ENCODE measurements at regions not wholly inside any gene's neighbourhood (a gene's known extent, or its start where the extent isn't known, plus 50 kb on each side); places are given as distances from the start of the nearest gene placed in this dataset.
"Not testable (repeated sequence)": the region's sequence is repeated elsewhere in the genome, so short reads cannot be mapped to it uniquely, and the experiment has no call there.

DNA sequence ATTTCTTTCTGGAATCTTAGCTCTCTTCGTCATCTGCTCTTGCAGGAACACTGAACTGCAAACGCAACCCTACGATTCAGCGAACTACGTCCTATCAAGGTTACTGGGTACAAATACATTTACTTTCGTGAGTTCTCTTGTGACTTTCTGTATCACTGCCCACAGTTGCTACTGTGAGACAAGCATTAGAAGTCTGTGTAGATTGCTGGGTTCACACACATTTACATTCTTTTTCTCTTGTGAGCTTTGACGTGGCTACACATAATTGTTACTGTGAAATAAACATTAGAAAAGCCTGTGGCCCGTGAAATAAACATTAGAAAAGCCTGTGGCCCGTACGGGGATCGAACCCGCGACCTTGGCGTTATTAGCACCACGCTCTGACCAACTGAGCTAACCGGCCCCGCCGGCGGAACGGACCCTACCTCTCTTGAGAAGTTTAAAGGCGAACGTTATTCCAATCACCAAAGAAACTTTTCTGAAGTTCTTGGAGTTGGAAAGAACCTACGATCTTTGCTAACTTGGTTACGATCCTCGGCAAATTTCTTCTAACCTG, 61.2 kb upstream of the ZNF322 start:
- DNase-seq: not testable (repeated sequence)

DNA sequence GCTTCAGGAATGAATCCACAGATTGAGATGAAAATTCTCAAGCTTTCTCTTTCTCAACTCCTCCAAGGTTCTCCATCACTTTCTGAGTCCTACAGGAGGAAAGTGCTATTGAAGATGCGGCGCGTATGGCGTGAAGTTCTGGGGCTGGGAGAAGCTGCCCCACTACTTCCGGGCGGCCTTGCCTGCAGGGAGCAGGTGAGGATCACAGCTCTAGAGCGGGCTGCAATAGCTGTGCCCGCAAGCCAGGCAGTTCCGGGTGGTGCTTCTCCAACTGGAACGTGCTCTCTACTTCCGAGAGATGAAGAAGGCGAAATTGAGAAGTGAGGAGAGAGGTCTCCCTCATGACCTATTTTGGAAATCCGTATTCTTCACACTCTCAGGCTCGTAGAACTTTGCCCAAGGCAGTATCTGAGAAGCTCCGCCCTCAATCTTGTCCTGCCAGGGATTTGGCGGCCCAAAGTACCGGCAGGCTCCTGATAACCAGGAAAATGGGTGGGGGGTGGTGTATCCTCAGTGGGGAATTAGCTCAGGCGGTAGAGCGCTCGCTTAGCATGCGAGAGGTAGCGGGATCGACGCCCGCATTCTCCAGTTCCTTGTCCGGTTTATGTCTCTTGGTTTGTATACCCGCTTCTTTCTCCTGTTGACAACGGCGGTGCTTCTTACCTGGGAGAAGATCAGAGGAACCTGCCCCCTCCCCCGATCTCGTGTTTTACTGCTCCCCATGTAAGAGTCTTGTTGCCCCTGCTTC, 70.6 kb upstream of the ZNF322 start:
- not testable (repeated sequence) for DNase-seq

DNA sequence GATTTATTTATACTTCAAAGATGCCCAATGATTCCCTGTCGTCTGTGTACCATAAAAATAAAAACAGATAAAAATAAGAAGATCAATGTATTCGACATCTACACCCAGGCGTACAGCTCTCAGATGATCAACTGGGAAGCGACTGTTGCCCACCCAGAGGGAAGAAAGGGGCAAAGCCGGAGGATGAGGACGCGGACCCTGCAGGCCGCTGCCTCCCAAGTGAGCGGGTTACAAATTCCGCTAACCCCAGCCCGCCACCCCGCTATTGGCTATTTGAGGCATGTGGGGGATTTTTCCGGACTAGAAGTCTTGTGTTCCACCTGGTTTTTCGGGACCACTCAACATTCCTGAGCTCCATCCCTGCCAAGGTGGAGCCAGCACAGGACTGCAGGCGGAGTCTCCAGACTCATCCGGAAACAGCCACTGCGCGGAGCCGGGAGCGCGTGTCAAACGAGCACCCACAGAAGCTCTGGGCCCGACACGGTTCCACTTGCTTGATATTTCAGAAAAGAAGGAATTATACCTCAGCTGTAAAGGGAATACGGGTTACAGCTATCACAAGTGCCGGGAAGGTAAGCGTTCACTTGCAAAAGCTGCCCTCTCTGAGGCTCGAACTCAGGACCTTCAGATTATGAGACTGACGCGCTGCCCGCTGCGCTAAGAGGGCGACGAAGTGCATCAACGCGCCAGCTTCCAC, 75.4 kb upstream of the ZNF322 start:
- DNase-seq: not testable (repeated sequence)

DNA sequence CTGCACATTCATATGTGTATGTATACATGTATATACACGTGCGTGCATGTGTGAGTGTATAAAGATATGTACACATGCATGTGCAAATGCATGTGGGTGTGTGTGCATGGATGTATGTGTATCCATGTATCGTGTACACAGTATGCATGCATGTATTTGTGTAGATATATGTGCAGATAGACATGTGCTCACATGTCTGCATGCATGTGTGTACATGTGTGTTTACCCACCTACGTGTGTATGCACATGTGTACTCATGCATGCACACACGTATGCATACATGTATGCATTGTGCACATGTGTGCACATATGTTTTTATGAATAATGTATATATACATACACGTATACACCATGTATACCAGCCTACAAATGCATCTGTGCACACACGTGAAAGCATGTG, 80.3 kb upstream of the ZNF322 start:
- DNase-seq: peak in 1 of 4 experiments; percentile 0

DNA sequence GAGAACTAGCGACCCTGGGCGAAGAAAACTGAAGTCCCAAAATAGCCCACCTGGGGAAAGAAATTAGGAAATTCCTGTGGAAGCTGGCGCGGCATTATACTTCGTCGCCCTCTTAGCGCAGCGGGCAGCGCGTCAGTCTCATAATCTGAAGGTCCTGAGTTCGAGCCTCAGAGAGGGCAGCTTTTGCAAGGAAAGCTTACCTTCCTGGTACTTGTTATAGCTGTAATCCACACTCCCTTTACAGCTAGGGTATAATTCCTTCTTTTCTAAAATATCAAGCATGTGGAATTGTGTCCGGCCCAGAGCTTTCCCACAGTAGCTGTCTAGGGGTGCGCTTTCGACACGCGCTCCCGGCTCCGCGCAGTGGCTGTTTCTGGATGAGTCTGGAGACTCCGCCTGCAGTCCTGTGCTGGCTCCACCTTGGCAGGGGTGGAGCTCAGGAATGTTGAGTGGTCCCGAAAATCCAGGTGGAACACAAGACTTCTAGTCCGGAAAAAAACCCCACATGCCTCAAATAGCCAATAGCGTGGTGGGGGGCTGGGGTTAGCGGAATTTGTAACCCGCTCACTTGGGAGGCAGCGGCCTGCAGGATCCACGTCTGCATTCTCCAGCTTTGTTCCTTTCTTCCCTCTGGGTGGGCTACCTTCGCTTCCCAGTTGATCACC, 83.7 kb upstream of the ZNF322 start:
- DNase-seq: peak in 1 of 4 experiments; percentile 0

DNA sequence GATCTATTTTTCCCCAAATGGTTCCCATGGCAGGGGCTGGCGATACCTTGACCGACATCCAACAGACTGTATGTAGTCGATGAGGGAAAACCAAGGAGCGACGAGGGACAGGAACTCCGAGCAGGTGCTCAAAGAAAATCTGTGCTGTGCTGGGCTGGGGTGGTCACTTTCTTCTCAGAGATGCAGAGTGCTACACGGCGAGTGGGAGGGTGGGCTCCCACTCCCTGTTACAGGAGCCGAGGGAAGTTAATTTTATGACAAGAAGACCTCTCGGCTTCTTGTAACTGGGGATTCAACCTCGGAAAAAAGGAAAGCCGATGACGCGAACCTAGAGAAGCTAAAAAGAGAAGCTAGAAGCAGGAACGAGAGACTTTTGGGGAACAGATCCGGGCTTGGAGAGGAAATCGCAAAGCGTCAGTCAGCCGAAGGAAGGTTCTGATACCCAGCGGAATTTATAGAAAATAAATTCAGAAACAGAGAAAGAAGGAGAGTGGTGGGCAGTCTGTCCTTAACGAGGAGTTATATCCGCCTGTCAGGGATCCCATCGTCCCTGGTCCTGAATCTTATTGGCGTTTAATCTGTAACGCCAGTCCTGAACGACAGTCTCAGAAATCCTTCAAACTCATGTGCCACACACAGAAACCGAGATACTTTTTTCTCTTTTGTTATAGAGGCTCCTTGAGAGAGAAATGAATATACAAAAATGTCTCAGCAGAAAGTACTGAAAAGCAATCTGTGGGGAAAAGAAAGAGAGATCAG, 84.6 kb upstream of the ZNF322 start:
- DNase-seq: peak in 3 of 4 experiments; percentile 0 to 23 (median 11)

DNA sequence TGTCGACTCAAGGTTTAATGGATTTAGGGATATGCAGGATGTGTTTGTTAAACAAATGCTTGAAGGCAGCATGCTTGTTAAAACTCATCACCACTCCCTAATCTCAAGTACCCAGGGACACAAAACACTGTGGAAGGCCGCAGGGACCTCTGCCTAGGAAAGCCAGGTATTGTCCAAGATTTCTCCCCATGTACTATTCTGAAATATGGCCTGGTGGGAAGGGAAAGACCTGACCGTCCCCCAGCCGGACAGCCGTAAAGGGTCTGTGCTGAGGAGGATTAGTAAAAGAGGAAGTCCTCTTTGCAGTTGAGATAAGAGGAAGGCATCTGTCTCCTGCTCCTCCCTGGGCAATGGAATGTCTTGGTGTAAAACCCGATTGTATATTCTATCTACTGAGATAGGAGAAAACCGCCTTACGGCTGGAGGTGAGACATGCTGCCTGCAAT, 85.3 kb upstream of the ZNF322 start:
- peak in 1 of 4 experiments; percentile 0 for DNase-seq

DNA sequence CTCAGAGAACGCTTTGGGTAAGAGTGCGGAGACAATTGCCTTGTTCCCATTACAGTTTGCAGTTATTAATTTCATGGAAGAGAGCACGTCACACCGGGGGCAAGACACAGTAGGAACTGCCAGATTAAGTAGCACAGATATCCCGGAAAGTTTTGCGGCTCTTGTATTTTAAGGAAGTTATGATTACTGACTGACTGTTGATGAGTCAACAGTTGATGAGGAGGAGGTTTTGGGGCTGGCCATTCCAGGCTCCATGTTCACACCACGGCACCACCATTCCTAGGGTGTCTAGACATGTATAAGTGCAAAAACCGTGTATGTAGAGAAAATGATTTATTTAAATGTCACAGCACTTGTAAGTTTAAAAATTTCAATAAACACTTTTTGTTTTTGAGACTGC, 86.4 kb upstream of the ZNF322 start:
- DNase-seq: peak in 1 of 4 experiments; percentile 0

DNA sequence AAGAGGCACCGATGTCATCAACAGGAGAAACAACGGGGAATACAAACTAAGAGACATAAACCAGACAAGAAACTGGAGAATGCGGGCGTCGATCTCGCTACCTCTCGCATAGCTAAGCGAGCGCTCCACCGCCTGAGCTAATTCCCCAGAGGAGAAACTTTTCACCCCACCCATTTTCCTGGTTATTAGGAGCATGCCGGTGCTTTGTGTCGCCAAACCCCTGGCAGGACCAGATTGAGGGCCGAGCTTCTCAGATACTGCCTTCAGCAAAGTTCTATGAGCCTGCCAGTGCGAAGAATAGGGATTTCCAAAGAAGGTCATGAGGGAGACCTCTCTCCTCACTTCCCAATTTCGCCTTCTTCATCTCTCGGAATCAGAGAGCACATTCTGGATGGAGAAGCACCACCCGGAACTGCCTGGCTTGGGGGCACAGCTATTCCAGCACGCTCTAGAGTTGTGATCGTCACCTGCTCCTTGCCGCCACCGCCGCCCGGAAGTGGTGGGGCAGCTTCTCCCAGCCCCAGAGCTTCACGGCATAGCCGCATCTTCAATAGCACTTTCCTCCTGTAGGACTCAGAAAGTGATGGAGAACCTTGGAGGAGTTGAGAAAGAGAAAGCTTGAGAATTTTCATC, 89.7 kb upstream of the ZNF322 start:
- not testable (repeated sequence) for DNase-seq

DNA sequence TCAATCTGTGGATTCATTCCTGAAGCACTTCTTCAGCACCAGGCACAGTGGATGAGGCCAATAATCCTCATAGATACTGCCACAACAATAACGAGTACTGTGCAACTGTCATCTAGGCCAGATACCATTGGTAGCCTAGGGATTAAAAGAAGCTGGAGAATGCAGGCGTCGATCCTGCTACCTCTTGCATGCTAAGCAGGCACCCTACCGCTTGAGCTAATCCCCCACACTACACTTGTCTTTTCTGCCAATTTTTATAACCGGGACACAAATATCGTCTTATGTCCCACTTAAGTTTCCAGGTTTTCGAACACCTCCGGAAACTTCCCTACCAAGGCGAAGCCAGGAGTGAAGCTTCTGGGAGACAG, 90.2 kb upstream of the ZNF322 start:
- not testable (repeated sequence) for DNase-seq

DNA sequence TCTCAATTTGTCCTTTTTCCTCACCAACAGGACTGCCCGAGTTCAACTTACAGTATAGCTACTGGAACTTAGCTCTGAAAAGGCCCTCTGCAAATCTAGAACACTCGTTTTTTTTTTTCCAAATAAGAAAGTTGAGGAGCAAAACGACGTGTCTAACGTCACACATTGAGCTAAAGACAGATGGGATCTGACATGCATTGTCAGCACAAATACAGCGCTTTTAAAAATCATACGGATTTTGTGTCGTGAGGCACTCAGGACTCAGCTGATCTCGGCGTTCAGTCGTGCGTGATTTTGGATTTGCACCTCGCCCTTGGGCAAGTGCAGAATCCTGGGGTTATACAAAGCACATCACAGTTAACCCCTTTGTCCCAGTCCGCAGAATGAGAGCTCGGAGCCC, 94.7 kb upstream of the ZNF322 start:
- DNase-seq: no peak

DNA sequence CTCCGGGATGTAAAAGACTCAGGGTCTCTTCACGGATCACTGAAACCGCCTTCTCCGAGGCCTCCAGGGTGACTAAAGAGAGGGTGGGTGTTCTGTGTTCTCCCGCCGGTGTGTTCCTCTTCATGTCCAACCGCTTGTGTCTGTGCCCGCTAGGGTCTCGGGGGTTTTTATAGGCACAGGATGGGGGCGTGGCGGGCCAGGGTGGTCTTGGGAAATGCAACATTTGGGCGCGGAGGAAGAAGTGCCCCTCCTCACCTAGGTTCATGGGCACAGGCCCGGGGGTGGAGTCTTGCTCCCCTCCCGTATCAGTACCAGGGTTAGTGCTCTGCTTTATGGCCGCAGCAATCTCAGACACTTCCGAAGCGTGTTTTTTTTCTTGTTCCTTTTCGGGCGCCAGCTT, 95.3 kb upstream of the ZNF322 start:
- not testable (repeated sequence) for DNase-seq

DNA sequence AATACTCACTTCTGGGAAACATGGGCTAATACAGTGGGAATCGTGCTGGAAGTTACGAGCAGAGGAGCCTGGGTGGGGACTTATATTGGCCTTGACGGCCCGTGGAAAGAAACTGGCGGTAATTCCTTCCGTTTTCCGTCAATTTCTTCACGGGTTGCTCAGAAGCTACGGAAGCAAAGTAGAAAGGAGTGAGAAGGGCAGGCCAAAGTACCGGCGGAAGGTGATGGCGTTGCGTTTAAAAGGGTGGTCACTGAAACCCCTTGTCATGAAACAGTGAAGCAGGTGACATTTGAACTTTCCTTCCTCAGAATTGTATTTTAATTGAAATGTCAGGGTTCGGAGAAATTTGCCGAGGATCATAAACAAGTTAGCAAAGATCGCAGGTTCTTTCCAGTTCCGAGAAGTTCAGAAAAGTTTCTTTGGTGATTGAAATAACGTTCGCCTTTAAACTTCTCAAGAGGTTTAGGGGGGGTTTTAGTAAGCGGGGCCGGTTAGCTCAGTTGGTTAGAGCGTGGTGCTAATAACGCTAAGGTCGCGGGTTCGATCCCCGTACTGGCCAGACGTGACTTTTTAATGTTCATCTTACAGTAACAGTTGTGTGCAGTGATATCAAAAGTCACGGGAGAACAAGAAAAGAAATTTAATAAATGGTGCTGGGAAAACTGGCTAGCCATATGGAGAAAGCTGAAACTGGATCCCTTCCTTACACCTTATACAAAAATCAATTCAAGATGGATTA, 96.7 kb upstream of the ZNF322 start:
- not testable (repeated sequence) for DNase-seq

DNA sequence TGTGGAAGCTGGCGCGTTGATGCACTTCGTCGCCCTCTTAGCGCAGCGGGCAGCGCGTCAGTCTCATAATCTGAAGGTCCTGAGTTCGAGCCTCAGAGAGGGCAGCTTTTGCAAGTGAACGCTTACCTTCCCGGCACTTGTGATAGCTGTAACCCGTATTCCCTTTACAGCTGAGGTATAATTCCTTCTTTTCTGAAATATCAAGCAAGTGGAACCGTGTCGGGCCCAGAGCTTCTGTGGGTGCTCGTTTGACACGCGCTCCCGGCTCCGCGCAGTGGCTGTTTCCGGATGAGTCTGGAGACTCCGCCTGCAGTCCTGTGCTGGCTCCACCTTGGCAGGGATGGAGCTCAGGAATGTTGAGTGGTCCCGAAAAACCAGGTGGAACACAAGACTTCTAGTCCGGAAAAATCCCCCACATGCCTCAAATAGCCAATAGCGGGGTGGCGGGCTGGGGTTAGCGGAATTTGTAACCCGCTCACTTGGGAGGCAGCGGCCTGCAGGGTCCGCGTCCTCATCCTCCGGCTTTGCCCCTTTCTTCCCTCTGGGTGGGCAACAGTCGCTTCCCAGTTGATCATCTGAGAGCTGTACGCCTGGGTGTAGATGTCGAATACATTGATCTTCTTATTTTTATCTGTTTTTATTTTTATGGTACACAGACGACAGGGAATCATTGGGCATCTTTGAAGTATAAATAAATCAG, 106.8 kb upstream of the ZNF322 start:
- DNase-seq: not testable (repeated sequence)

DNA sequence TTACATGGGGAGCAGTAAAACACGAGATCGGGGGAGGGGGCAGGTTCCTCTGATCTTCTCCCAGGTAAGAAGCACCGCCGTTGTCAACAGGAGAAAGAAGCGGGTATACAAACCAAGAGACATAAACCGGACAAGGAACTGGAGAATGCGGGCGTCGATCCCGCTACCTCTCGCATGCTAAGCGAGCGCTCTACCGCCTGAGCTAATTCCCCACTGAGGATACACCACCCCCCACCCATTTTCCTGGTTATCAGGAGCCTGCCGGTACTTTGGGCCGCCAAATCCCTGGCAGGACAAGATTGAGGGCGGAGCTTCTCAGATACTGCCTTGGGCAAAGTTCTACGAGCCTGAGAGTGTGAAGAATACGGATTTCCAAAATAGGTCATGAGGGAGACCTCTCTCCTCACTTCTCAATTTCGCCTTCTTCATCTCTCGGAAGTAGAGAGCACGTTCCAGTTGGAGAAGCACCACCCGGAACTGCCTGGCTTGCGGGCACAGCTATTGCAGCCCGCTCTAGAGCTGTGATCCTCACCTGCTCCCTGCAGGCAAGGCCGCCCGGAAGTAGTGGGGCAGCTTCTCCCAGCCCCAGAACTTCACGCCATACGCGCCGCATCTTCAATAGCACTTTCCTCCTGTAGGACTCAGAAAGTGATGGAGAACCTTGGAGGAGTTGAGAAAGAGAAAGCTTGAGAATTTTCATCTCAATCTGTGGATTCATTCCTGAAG, 111.6 kb upstream of the ZNF322 start:
- DNase-seq: not testable (repeated sequence)

DNA sequence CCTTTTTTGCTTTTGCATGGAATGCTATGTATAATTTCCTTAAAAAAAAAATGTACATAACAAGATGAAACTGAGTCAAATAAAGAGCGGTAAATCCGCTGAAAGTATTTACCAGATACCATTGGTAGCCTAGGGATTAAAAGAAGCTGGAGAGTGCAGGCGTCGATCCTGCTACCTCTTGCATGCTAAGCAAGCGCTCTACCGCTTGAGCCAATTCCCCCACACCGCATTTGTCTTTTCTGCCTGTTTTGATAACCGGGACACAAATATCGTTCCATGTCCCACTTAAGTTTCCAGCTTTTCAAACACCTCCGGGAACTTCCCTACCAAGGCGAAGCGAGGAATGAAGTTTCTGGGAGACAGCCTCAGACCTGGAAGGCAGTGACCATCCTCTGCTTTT, 113.9 kb upstream of the ZNF322 start:
- not testable (repeated sequence) for DNase-seq

DNA sequence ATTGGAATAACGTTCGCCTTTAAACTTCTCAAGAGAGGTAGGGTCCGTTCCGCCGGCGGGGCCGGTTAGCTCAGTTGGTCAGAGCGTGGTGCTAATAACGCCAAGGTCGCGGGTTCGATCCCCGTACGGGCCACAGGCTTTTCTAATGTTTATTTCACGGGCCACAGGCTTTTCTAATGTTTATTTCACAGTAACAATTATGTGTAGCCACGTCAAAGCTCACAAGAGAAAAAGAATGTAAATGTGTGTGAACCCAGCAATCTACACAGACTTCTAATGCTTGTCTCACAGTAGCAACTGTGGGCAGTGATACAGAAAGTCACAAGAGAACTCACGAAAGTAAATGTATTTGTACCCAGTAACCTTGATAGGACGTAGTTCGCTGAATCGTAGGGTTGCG, 121.0 kb upstream of the ZNF322 start:
- DNase-seq: not testable (repeated sequence)

DNA sequence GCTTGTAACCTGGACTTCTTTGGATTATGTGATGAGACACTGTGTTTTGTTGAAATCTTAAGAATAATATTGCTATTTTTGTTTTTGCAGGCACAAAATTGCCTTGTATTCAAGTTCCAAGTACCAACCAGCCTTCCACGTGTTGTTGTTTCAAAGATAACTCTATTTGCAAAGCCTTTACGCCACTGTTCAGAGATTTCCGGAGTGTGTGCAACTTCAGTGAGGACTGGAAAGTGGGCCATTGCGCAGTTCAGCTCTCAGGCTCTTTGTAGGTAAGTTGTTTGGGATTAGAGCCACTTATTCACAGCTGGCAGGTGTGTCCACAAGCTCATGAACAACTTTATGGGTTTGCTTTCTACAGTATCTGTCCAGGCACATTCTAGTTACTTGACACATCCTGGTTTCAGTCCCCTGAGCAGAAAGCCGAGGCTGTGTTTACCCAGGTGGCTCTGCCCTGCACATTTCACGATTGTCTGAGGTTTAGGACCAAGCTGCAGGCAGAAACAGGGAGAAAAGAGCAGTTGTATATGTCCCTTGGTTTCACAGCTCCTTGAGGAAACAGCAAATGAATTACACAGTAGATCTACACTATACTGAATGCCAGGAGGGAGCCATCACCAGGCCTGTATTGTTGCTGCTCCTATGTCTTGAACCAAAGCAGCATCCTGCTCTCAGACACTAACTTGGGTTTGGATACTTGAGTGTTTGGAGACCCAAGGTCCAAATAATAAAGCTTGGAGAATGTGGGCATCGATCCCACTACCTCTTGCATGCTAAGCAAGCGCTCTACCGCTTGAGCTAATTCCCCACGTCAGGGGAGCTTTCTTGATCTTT, 136.1 kb upstream of the ZNF322 start:
- not testable (repeated sequence) for DNase-seq

Data from suppressor macrophage (primary cell).